Hepatocyte (in vitro differentiated cells): ENCODE measurements at regions not wholly inside any gene's neighbourhood (a gene's known extent, or its start where the extent isn't known, plus 50 kb on each side); places are given as distances from the start of the nearest gene placed in this dataset.

Source experiments
- DNase-seq: peaks from one replicate; pipeline ENCODE4 v3.0.0-alpha.2; 2016; ENCODE audit warnings: low spot score
- H2AFZ ChIP-seq: fragments of 200-600 bp; sonication (generic); 2 replicates; pipeline ENCODE4 v1.6.0; 2016; ENCODE audit warnings: antibody characterized with exemption, mild to moderate bottlenecking
- H3K27ac ChIP-seq: fragments of 200-600 bp; sonication (generic); 2 replicates; pipeline ENCODE4 v1.5.1; 2016; ENCODE audit warnings: mild to moderate bottlenecking
- H3K27me3 ChIP-seq: fragments of 200-600 bp; sonication (generic); 2 replicates; pipeline ENCODE4 v1.6.1; 2016
- H3K36me3 ChIP-seq: fragments of 200-600 bp; sonication (generic); replicated peaks from 2 replicates; pipeline ENCODE4 v1.5.1; 2016; ENCODE audit warnings: low read depth; ENCODE audit not compliant: insufficient read depth
- H3K4me1 ChIP-seq: fragments of 200-600 bp; sonication (generic); 2 replicates; pipeline ENCODE4 v1.5.1; 2016; ENCODE audit warnings: mild to moderate bottlenecking, moderate library complexity; ENCODE audit not compliant: insufficient read depth
- H3K4me2 ChIP-seq: fragments of 200-600 bp; sonication (generic); 2 replicates; pipeline ENCODE4 v1.6.0; 2016
- H3K4me3 ChIP-seq: fragments of 200-600 bp; sonication (generic); 2 replicates; pipeline ENCODE4 v1.5.1; 2016; ENCODE audit warnings: mild to moderate bottlenecking
- H3K79me2 ChIP-seq: fragments of 200-600 bp; sonication (generic); 2 replicates; pipeline ENCODE4 v1.6.0; 2017; ENCODE audit warnings: mild to moderate bottlenecking
- H3K9me2 ChIP-seq: fragments of 200-600 bp; sonication (generic); replicated peaks from 2 replicates; pipeline ENCODE4 v1.6.0; 2017; ENCODE audit warnings: mild to moderate bottlenecking; ENCODE audit not compliant: insufficient read depth
- H3K9me3 ChIP-seq: fragments of 200-600 bp; sonication (generic); 2 replicates; pipeline ENCODE4 v1.5.1; 2016; ENCODE audit warnings: low read depth, mild to moderate bottlenecking
- H4K20me1 ChIP-seq: fragments of 200-600 bp; sonication (generic); 2 replicates; pipeline ENCODE4 v1.6.0; 2016; ENCODE audit warnings: mild to moderate bottlenecking; ENCODE audit not compliant: insufficient read depth, poor library complexity, severe bottlenecking
- CTCF ChIP-seq: fragments of 200-600 bp; sonication (generic); IDR thresholded peaks from 2 replicates; pipeline ENCODE4 v1.5.1; 2016; ENCODE audit warnings: antibody characterized with exemption, mild to moderate bottlenecking; ENCODE audit not compliant: poor library complexity
- EZH2 ChIP-seq: fragments of 200-600 bp; sonication (generic); IDR thresholded peaks from 2 replicates; pipeline ENCODE4 v1.6.1; 2016; ENCODE audit warnings: antibody characterized with exemption, mild to moderate bottlenecking, borderline replicate concordance
- EZH2phosphoT487 ChIP-seq: fragments of 200-600 bp; sonication (generic); IDR thresholded peaks from one replicate; pipeline ENCODE4 v1.6.1; 2018; ENCODE audit warnings: antibody characterized with exemption, mild to moderate bottlenecking, low read depth, moderate library complexity; ENCODE audit not compliant: unreplicated experiment, severe bottlenecking
- WGBS: methylation state at CpG from one replicate; pipeline ENCODE4 v1.1.6; 2016; ENCODE audit warnings: low lambda C conversion rate; ENCODE audit errors: missing lambda C conversion rate; 5-methylcytosine and 5-hydroxymethylcytosine counted together

GRCh38 chr10:123463181-123463580, 203.0 kb upstream of the GPR26 start:
- no peak for TF ChIP-seq EZH2
- TF ChIP-seq EZH2phosphoT487 = no peak
- no peak for TF ChIP-seq CTCF
- H3K9me3 ChIP-seq = no peaks in the 10 kb centered on the region
- H3K27me3 ChIP-seq = peaks cover 3% of the 10 kb centered on the region
- H3K36me3 ChIP-seq = no peaks in the 10 kb centered on the region
- no peaks in the 10 kb centered on the region for H3K9me2 ChIP-seq
- no peak overlapping the region for H3K4me3 ChIP-seq
- no peaks in the 10 kb centered on the region for H3K79me2 ChIP-seq
- no peak overlapping the region for H2AFZ ChIP-seq
- H3K27ac ChIP-seq = no peak overlapping the region
- DNase-seq = no peak
- H4K20me1 ChIP-seq = no peaks in the 10 kb centered on the region
- H3K4me1 ChIP-seq = no peaks in the 10 kb centered on the region
- no peak overlapping the region for H3K4me2 ChIP-seq
- 62% methylated on average over 3 of the region's 3 CpGs for WGBS

- Histone ChIP-seq H3K36me3 (no peaks in the 10 kb centered on the region), H3K27me3 (peaks cover 3% of the 10 kb centered on the region), H3K4me3 (no peak overlapping the region), H3K79me2 (no peaks in the 10 kb centered on the region), H3K9me3 (no peaks in the 10 kb centered on the region), H4K20me1 (no peaks in the 10 kb centered on the region), H2AFZ (no peak overlapping the region), H3K9me2 (no peaks in the 10 kb centered on the region), H3K4me1 (no peaks in the 10 kb centered on the region), H3K27ac (no peak overlapping the region), H3K4me2 (no peak overlapping the region)
- DNase-seq = no peak
- 95% methylated on average over 10 of the region's 10 CpGs for WGBS
- no peak for TF ChIP-seq EZH2
- TF ChIP-seq EZH2phosphoT487 = no peak
- TF ChIP-seq CTCF = no peak
Observed at GRCh38 chr10:123463698-123464097, 202.5 kb upstream of the GPR26 start.

- 74% methylated on average over 3 of the region's 3 CpGs for WGBS
- H3K27me3 ChIP-seq = no peaks in the 10 kb centered on the region
- no peaks in the 10 kb centered on the region for H4K20me1 ChIP-seq
- no peak overlapping the region for H3K27ac ChIP-seq
- H3K4me3 ChIP-seq = no peak overlapping the region
- H3K9me2 ChIP-seq = no peaks in the 10 kb centered on the region
- no peak for TF ChIP-seq CTCF
- no peak for TF ChIP-seq EZH2
- TF ChIP-seq EZH2phosphoT487 = no peak
- H3K79me2 ChIP-seq = no peaks in the 10 kb centered on the region
- H3K4me2 ChIP-seq = no peak overlapping the region
- no peak overlapping the region for H2AFZ ChIP-seq
- H3K36me3 ChIP-seq = no peaks in the 10 kb centered on the region
- H3K9me3 ChIP-seq = no peaks in the 10 kb centered on the region
- H3K4me1 ChIP-seq = no peaks in the 10 kb centered on the region
- DNase-seq = no peak
Observed at GRCh38 chr10:123464430-123465323, 201.5 kb upstream of the GPR26 start.
